Endothelial cell of umbilical vein (primary cell): ENCODE measurements at regions not wholly inside any gene's neighbourhood (a gene's known extent, or its start where the extent isn't known, plus 50 kb on each side); places are given as distances from the start of the nearest gene placed in this dataset.

Experiments used
- BruUV-seq: library from RNA; stranded (reverse); fragments of 400-500 nt; replicated peaks from 2 replicates; lab custom pipeline; 2021; lab: Mats Ljungman, UMichigan
- CTCF ChIA-PET: fragments of 300-600, 350-600 bp; sonication (Branson Sonifier 250); formaldehyde crosslinking; loops from one replicate; lab custom pipeline; 2021; ENCODE audit warnings: antibody characterized with exemption, inconsistent platforms; lab: Charles Lee
- POLR2A ChIA-PET: fragments of 300-600, 350-600 bp; sonication (Branson Sonifier 250); formaldehyde crosslinking; loops from one replicate; lab custom pipeline; 2021; ENCODE audit warnings: antibody characterized with exemption, inconsistent platforms; lab: Charles Lee
- DNase-seq: peaks from one replicate; pipeline ENCODE4 v3.0.0-alpha.2; 2011; ENCODE audit warnings: low read depth, low spot score
- FAIRE-seq: peaks from 2 replicates; lab custom pipeline; 2011; peaks lifted over from hg19 to GRCh38; lab: Jason Lieb, UNC
- H2AFZ ChIP-seq: 2 replicates; pipeline ENCODE4 v1.6.0; 2012; ENCODE audit warnings: low read depth, low read length, control low read depth, inconsistent platforms
- H3K27ac ChIP-seq: 2 replicates; pipeline ENCODE4 v1.5.1; 2011; ENCODE audit warnings: low read depth, mild to moderate bottlenecking, control low read depth, low read length, moderate library complexity; ENCODE audit not compliant: insufficient read depth
- H3K27me3 ChIP-seq, 2 experiments: 2 replicates each; pipeline versions ENCODE4 v1.6.0 to v1.6.1; 2011; ENCODE audit warnings: low read length in 2 of 2, mixed read lengths in 1 of 2; ENCODE audit not compliant: control insufficient read depth in 2 of 2, insufficient read depth in 2 of 2
- H3K36me3 ChIP-seq, 2 experiments: 2 replicates in 1 of 2; 3 replicates in 1 of 2; pipeline ENCODE4 v1.5.1; 2011; ENCODE audit warnings: low read length in 2 of 2, mild to moderate bottlenecking in 1 of 2, moderate library complexity in 1 of 2; ENCODE audit not compliant: control insufficient read depth in 2 of 2, insufficient read depth in 2 of 2; ENCODE audit errors: extremely low read depth in 1 of 2
- H3K4me1 ChIP-seq: 3 replicates; pipeline ENCODE4 v1.5.1; 2011; ENCODE audit warnings: mild to moderate bottlenecking, low read length; ENCODE audit not compliant: control insufficient read depth, insufficient read depth; ENCODE audit errors: extremely low read depth
- H3K4me2 ChIP-seq: 2 replicates; pipeline ENCODE4 v1.6.1; 2011; ENCODE audit warnings: low read length, control low read depth, mixed read lengths; ENCODE audit not compliant: insufficient read depth
- H3K4me3 ChIP-seq, 3 experiments: fragments of 200-600 bp in 1 of 3; sonication (generic), shearing (Covaris generic) in 1 of 3; replicated peaks in 1 of 3; 2 replicates each; pipeline ENCODE4 v1.5.1; 2011 to 2016; ENCODE audit warnings: control low read depth in 3 of 3, low read length in 3 of 3, mild to moderate bottlenecking in 2 of 3, inconsistent platforms in 1 of 3, low read depth in 1 of 3, moderate library complexity in 1 of 3; ENCODE audit not compliant: insufficient read depth in 1 of 3
- H3K79me2 ChIP-seq: 2 replicates; pipeline ENCODE4 v1.6.0; 2012; ENCODE audit warnings: low read length, inconsistent platforms; ENCODE audit not compliant: control insufficient read depth, insufficient read depth
- H3K9ac ChIP-seq: replicated peaks from 2 replicates; pipeline ENCODE3; 2011; ENCODE audit warnings: low read length, control low read depth; ENCODE audit not compliant: insufficient read depth; ENCODE audit errors: extremely low read depth
- H3K9me1 ChIP-seq: replicated peaks from 3 replicates; pipeline ENCODE4 v1.6.0; 2011; ENCODE audit warnings: mild to moderate bottlenecking, low read length; ENCODE audit not compliant: control insufficient read depth, insufficient read depth; ENCODE audit errors: extremely low read depth
- H3K9me3 ChIP-seq: replicated peaks from 2 replicates; pipeline ENCODE4 v1.5.1; 2012; ENCODE audit warnings: low read length, inconsistent platforms; ENCODE audit not compliant: control insufficient read depth, insufficient read depth
- H4K20me1 ChIP-seq: replicated peaks from 2 replicates; pipeline ENCODE3; 2011; ENCODE audit warnings: mild to moderate bottlenecking, low read length; ENCODE audit not compliant: control insufficient read depth, insufficient read depth; ENCODE audit errors: extremely low read depth
- FOS ChIP-seq: IDR thresholded peaks from 2 replicates; pipeline ENCODE4 v1.6.1; 2011; ENCODE audit warnings: mild to moderate bottlenecking, low read length, moderate library complexity, borderline replicate concordance; ENCODE audit not compliant: insufficient read depth
- GATA2 ChIP-seq: IDR thresholded peaks from 2 replicates; pipeline ENCODE4 v1.7.0; 2011; ENCODE audit warnings: low read depth, mild to moderate bottlenecking, moderate library complexity, mixed read lengths, low read length; ENCODE audit not compliant: insufficient read length, insufficient read depth
- JUN ChIP-seq: IDR thresholded peaks from 2 replicates; pipeline ENCODE4 v1.6.1; 2011; ENCODE audit warnings: borderline replicate concordance, low read depth; ENCODE audit not compliant: insufficient read length, insufficient read depth
- MYC ChIP-seq: IDR thresholded peaks from one replicate; pipeline ENCODE4 v1.6.1; 2011; ENCODE audit warnings: mild to moderate bottlenecking, low read depth, low read length
- POLR2AphosphoS5 ChIP-seq: IDR thresholded peaks from 2 replicates; pipeline ENCODE4 v1.6.1; 2012; ENCODE audit warnings: low read depth, mild to moderate bottlenecking, control low read depth, low read length, moderate library complexity; ENCODE audit not compliant: insufficient read depth
- dilution Hi-C: fragments of 300-500 bp; cut with MboI; formaldehyde crosslinking; loops from one replicate; pipeline ENCODE4 v1.15.0; 2019; ENCODE audit warnings: low sequenced_read_pairs; ENCODE audit not compliant: extremely low pct_ligation_motif_present
- intact Hi-C: fragments of 100-400 bp; cut with micrococcal nuclease; formaldehyde crosslinking; loops from one replicate; pipeline ENCODE4 v1.10.0; 2022
- TF ChIP-seq, protein P1 (sequence below), 2 donors: IDR thresholded peaks; 1 replicate in 1 of 2; 2 replicates in 1 of 2; pipeline ENCODE4 v1.5.1; 2011; ENCODE audit warnings: low read length in 2 of 2, mild to moderate bottlenecking in 2 of 2, moderate library complexity in 2 of 2, control low read depth in 1 of 2, inconsistent platforms in 1 of 2, low read depth in 1 of 2; ENCODE audit not compliant: insufficient read depth in 1 of 2; ENCODE audit errors: extremely low read depth in 1 of 2

DNA sequence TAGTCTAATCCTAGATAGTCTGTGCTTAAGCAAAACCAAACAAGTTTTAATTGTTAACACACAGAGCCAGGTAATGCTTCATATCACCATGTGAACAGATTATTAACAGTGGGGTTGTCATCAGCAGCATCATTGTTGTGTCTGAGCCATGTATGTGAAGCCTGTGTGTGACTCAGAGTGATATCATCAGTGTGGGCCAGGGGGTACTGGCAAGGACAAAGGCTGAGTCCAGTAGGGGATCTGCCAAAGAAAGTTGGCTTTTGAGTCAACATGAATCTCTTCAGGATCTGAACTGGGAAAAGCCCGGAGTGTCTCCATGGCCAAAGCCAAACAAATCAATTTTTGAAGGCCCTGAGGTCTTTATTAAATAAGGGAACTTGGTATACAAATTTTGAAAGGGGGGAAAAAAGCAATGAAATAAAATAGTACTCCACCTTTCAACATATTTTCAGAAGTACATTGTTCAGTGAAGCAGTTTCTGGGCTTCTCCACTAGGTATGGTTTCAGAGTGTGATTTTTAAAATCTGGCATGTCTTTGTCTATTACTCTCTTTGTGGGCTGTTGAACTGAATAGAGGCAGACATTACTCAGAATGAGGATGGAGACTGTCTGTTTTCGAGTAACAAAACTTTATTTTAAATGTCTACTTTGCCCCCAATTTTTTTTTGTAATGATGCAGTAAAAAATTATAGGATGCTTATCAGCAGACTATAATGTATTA is 444.2 kb upstream of the JAG1 start:
- Histone ChIP-seq H3K27ac (peak overlapping the region; percentile 36), H3K27me3 (no peaks in the 10 kb centered on the region), H3K36me3 (no peaks in the 10 kb centered on the region), H2AFZ (no peak overlapping the region), H4K20me1 (no peaks in the 10 kb centered on the region), H3K9me1 (no peaks in the 10 kb centered on the region), H3K9ac (no peak overlapping the region), H3K9me3 (no peaks in the 10 kb centered on the region), H3K4me1 (peaks cover 15% of the 10 kb centered on the region), H3K4me2 (no peak overlapping the region), H3K79me2 (no peaks in the 10 kb centered on the region), H3K4me3 (no peak overlapping the region)
- intact Hi-C loops (no loop called here), dilution Hi-C loops (no loop called here)
- ChIA-PET POLR2A (no interaction called here), CTCF (no interaction called here)
- TF ChIP-seq GATA2 (peak; percentile 70), FOS (peak; percentile 96), MYC (no peak), POLR2AphosphoS5 (peak; percentile 38), JUN (peak; percentile 73)
- TF ChIP-seq, protein P1, sequence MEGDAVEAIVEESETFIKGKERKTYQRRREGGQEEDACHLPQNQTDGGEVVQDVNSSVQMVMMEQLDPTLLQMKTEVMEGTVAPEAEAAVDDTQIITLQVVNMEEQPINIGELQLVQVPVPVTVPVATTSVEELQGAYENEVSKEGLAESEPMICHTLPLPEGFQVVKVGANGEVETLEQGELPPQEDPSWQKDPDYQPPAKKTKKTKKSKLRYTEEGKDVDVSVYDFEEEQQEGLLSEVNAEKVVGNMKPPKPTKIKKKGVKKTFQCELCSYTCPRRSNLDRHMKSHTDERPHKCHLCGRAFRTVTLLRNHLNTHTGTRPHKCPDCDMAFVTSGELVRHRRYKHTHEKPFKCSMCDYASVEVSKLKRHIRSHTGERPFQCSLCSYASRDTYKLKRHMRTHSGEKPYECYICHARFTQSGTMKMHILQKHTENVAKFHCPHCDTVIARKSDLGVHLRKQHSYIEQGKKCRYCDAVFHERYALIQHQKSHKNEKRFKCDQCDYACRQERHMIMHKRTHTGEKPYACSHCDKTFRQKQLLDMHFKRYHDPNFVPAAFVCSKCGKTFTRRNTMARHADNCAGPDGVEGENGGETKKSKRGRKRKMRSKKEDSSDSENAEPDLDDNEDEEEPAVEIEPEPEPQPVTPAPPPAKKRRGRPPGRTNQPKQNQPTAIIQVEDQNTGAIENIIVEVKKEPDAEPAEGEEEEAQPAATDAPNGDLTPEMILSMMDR (IDR thresholded peaks at IDR 0.05; ENCODE audit: extremely low read depth in 1 of 2, insufficient read depth in 1 of 2, low read depth in 1 of 2, low read length in 2 of 2), result no peak
- DNase-seq (peak; percentile 67), FAIRE-seq (peak; percentile 46)
- BruUV-seq, result TSS peak; percentile 84
